Testis (tissue), 2 donors: ENCODE measurements at regions not wholly inside any gene's neighbourhood (a gene's known extent, or its start where the extent isn't known, plus 50 kb on each side); places are given as distances from the start of the nearest gene placed in this dataset.

ENCODE experiments used
- CTCF ChIP-seq, 3 experiments: fragments of 450-650 bp in 2 of 3; fragments of 200-600 bp in 1 of 3; sonication (generic) in 1 of 3; IDR thresholded peaks; one replicate each; pipeline ENCODE4 v1.5.1; 2016 to 2019; ENCODE audit warnings: antibody characterized with exemption in 3 of 3, mild to moderate bottlenecking in 2 of 3, moderate library complexity in 1 of 3
- POLR2A ChIP-seq: fragments of 450-650 bp; IDR thresholded peaks from one replicate; pipeline ENCODE4 v1.6.1; 2017; ENCODE audit warnings: antibody characterized with exemption, mild to moderate bottlenecking, moderate library complexity

GRCh38 chr21:36265431-36265830, 54.6 kb upstream of the MORC3 start:
- TF ChIP-seq CTCF (IDR thresholded peaks at IDR 0.05) (no peak), POLR2A (no peak)
